Sigmoid colon (tissue), 4 donors: ENCODE measurements at regions not wholly inside any gene's neighbourhood (a gene's known extent, or its start where the extent isn't known, plus 50 kb on each side); places are given as distances from the start of the nearest gene placed in this dataset.

Source experiments
- CTCF ChIP-seq, 4 experiments: fragments of 450-650 bp in 3 of 4; fragments of 200-600 bp in 1 of 4; IDR thresholded peaks; one replicate each; pipeline ENCODE4 v1.5.1; 2016 to 2019; ENCODE audit warnings: antibody characterized with exemption in 4 of 4, mild to moderate bottlenecking in 3 of 4, moderate library complexity in 2 of 4
- EP300 ChIP-seq, 4 donors: sonication (generic); formaldehyde crosslinking; IDR thresholded peaks; one replicate each; pipeline ENCODE4 v1.6.1; 2017; ENCODE audit warnings: antibody characterized with exemption in 4 of 4
- POLR2A ChIP-seq, 2 donors: fragments of 450-650 bp; IDR thresholded peaks; one replicate each; pipeline ENCODE4 v1.6.1; 2016; ENCODE audit warnings: antibody characterized with exemption in 2 of 2, mild to moderate bottlenecking in 2 of 2, moderate library complexity in 2 of 2
- POLR2AphosphoS5 ChIP-seq, 4 donors: sonication (generic); formaldehyde crosslinking; IDR thresholded peaks; one replicate each; pipeline ENCODE4 v1.6.1; 2017; ENCODE audit warnings: antibody characterized with exemption in 4 of 4

DNA sequence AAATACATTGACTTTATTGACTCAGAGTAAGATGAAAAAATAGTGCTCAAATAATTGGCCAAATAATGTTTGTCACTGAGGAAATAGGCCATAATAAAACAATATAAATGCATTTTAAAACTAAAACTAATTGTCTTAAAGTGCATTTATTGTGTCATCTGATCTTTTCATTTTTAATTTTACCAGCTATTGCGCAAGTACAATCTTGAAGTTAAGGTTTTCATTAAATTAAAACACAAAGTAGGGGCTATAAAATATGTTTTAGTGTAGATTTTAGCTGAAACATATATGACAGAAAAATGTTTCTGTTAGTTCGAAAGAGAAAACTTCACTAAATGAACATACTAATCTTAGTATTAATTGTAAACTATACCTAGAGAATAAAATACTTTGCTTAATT, 832.8 kb downstream of the FSCB start:
- TF ChIP-seq CTCF (IDR thresholded peaks at IDR 0.05) (no peak), POLR2AphosphoS5 (IDR thresholded peaks at IDR 0.05) (no peak), POLR2A (IDR thresholded peaks at IDR 0.05) (no peak), EP300 (IDR thresholded peaks at IDR 0.05) (no peak)
